Esophagus muscularis mucosa (tissue), 4 donors: ENCODE measurements at regions not wholly inside any gene's neighbourhood (a gene's known extent, or its start where the extent isn't known, plus 50 kb on each side); places are given as distances from the start of the nearest gene placed in this dataset.

Experiments used
- EP300 ChIP-seq: sonication (generic); formaldehyde crosslinking; IDR thresholded peaks from one replicate; pipeline ENCODE4 v1.6.1; 2017; ENCODE audit warnings: antibody characterized with exemption
- POLR2A ChIP-seq: fragments of 450-650 bp; IDR thresholded peaks from one replicate; pipeline ENCODE4 v1.6.1; 2017; ENCODE audit warnings: antibody characterized with exemption, moderate library complexity, mild to moderate bottlenecking, low read depth
- TF ChIP-seq, protein P1 (sequence below), 3 experiments: fragments of 200-600 bp in 2 of 3; fragments of 450-650 bp in 1 of 3; sonication (generic) in 2 of 3; IDR thresholded peaks; one replicate each; pipeline ENCODE4 v1.5.1; 2017 to 2019; ENCODE audit warnings: antibody characterized with exemption in 3 of 3, mild to moderate bottlenecking in 2 of 3, moderate library complexity in 1 of 3

DNA sequence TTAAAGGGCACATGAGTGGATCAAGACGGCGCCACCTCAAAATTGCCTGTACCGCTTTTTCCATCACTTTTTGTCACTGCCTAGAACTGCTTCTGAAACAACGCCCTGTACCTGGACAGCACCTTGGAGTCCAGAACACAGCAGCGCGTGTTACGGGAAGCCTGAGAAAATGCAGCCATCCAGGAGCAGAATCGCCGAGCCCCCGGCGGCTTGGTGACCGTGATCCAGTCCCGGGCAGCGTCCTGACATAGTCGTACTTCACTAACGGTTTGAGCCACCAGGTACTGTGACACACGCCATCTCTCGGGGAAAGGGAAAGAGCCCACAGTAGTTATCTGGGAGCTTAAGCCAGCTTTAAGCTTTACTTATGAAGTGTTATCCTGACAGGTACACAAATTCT lies 168.9 kb upstream of the SALL3 start:
- TF ChIP-seq EP300 (no peak), POLR2A (no peak)
- TF ChIP-seq, protein P1, sequence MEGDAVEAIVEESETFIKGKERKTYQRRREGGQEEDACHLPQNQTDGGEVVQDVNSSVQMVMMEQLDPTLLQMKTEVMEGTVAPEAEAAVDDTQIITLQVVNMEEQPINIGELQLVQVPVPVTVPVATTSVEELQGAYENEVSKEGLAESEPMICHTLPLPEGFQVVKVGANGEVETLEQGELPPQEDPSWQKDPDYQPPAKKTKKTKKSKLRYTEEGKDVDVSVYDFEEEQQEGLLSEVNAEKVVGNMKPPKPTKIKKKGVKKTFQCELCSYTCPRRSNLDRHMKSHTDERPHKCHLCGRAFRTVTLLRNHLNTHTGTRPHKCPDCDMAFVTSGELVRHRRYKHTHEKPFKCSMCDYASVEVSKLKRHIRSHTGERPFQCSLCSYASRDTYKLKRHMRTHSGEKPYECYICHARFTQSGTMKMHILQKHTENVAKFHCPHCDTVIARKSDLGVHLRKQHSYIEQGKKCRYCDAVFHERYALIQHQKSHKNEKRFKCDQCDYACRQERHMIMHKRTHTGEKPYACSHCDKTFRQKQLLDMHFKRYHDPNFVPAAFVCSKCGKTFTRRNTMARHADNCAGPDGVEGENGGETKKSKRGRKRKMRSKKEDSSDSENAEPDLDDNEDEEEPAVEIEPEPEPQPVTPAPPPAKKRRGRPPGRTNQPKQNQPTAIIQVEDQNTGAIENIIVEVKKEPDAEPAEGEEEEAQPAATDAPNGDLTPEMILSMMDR (IDR thresholded peaks at IDR 0.05) = no peak
